C4-2B (cell line): ENCODE measurements at regions not wholly inside any gene's neighbourhood (a gene's known extent, or its start where the extent isn't known, plus 50 kb on each side); places are given as distances from the start of the nearest gene placed in this dataset.

Source experiments
- CTCF ChIP-seq: fragments of 450-650 bp; conservative IDR thresholded peaks from 2 replicates; pipeline ENCODE4 v1.5.1; 2017; ENCODE audit warnings: mild to moderate bottlenecking
- ZFX ChIP-seq: fragments of 450-650 bp; IDR thresholded peaks from 2 replicates; pipeline ENCODE4 v1.6.1; 2017

- no peak for TF ChIP-seq CTCF
- TF ChIP-seq ZFX, result no peak
Measured at GRCh38 chr5:117204926-117205869, 630.6 kb upstream of the SEMA6A start.
